ENCODE measurements at regions not wholly inside any gene's neighbourhood (a gene's known extent, or its start where the extent isn't known, plus 50 kb on each side); places are given as distances from the start of the nearest gene placed in this dataset.

DNA sequence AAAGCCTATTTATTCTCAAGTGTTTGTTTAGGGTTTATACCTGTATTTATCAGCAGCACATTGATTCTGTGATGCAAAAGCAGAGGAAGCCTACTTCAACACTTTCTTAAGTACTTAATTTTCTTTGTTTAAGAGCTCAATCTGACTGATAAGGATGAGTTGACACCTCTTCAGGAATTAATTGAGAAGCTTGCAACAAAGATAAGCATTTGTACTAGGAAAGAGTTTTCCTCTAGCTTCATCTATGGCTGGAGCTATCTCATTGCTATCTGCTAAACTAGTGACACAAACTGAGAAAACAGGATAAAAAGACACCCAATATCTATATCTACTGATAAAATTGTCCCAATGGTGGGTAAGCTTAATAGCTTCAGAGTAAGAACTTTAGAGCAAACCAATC, 170.1 kb upstream of the SLITRK6 start:
- no peak overlapping the region for H3K27ac ChIP-seq
- no peaks in the 10 kb centered on the region for H3K36me3 ChIP-seq
- H3K27me3 ChIP-seq: no peaks in the 10 kb centered on the region
- DNase-seq: no peak
- no peak for ATAC-seq
- H3K9me3 ChIP-seq: no peaks in the 10 kb centered on the region
- TF ChIP-seq, protein P1, sequence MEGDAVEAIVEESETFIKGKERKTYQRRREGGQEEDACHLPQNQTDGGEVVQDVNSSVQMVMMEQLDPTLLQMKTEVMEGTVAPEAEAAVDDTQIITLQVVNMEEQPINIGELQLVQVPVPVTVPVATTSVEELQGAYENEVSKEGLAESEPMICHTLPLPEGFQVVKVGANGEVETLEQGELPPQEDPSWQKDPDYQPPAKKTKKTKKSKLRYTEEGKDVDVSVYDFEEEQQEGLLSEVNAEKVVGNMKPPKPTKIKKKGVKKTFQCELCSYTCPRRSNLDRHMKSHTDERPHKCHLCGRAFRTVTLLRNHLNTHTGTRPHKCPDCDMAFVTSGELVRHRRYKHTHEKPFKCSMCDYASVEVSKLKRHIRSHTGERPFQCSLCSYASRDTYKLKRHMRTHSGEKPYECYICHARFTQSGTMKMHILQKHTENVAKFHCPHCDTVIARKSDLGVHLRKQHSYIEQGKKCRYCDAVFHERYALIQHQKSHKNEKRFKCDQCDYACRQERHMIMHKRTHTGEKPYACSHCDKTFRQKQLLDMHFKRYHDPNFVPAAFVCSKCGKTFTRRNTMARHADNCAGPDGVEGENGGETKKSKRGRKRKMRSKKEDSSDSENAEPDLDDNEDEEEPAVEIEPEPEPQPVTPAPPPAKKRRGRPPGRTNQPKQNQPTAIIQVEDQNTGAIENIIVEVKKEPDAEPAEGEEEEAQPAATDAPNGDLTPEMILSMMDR (IDR thresholded peaks at IDR 0.05): no peak
- no peak overlapping the region for H3K4me3 ChIP-seq
- intact Hi-C loops (cut with DNase I): no loop called here
- no peaks in the 10 kb centered on the region for H3K4me1 ChIP-seq

DNA sequence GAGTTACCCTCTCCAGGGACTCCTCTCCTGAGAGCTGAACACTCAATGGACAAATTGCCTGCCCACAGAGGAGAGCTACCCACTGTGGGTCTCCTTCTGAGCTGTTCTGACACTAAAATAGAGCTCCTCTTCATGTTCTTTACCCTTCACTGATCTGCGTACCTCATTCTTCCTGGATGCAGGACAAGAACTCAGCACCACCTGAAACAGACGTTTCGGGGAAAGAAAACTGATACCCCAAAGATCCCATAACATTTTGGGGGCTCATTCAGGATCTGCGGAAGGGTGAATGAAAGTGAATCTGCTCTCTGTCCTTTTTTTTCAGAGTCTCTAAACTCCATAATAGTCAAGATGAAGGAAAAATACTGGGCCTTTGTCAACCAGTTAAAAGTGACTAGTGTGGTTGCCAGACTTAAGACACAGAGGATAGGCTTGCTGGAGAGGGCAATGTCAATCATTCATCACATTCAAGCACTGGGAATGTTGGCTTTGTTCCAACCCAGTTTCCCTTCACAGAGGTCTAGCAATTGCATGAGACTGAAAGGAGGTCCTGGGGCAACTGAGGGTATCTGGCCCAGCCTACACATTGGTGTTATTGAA, 136.7 kb upstream of the SLITRK6 start:
- no peak overlapping the region for H3K27ac ChIP-seq
- H3K4me3 ChIP-seq: no peak overlapping the region
- H3K36me3 ChIP-seq: no peaks in the 10 kb centered on the region
- no peaks in the 10 kb centered on the region for H3K27me3 ChIP-seq
- DNase-seq: no peak
- no peaks in the 10 kb centered on the region for H3K4me1 ChIP-seq
- TF ChIP-seq, protein P1 (IDR thresholded peaks at IDR 0.05): no peak
- peaks cover 4% of the 10 kb centered on the region for H3K9me3 ChIP-seq
- intact Hi-C loops (cut with DNase I): no loop called here
- no peak for ATAC-seq

DNA sequence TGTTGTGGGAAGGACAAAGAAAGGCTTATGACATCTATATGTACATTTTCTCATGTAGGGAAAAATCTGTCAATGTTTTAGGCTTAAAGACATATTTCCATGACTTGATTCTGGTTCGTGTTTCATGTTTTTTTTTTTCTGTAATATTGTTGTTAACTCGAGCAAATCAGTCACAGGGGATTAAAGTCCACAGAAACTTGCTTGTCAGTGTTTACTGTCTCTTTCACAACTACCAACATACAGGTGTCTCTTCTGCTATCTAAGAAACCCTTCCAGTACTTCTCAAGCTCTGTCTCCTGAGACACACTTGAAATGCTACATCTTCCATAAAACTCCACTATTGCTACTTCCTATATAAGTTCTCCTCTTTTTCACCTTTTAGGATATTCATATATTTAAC, 130.9 kb upstream of the SLITRK6 start:
- H3K36me3 ChIP-seq: no peaks in the 10 kb centered on the region
- TF ChIP-seq, protein P1 (IDR thresholded peaks at IDR 0.05): no peak
- intact Hi-C loops (cut with DNase I): no loop called here
- ATAC-seq: no peak
- no peak overlapping the region for H3K4me3 ChIP-seq
- no peak overlapping the region for H3K27ac ChIP-seq
- H3K4me1 ChIP-seq: no peaks in the 10 kb centered on the region
- H3K27me3 ChIP-seq: no peaks in the 10 kb centered on the region
- no peak for DNase-seq
- H3K9me3 ChIP-seq: no peaks in the 10 kb centered on the region

DNA sequence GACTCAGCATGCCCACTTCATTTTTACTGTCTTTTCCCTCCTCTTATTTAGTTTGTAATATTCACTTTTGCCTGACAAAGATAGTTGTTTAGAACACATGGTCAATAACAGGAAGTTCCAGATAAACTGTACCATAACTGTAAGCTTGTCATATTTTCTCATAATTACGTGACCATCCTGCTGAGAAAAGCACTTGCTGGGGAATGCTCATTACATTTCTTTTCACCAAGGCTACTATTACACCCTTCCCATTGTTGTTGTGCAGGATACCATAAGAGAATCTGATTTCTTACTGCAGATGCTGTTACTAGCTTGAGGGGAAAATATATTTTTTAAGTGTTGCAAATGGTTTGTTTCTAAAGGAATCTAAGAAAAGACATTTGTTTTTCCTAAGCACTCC, 111.7 kb upstream of the SLITRK6 start:
- Histone ChIP-seq H3K9me3 (peaks cover 4% of the 10 kb centered on the region), H3K27me3 (no peaks in the 10 kb centered on the region), H3K36me3 (no peaks in the 10 kb centered on the region), H3K4me1 (no peaks in the 10 kb centered on the region), H3K4me3 (no peak overlapping the region), H3K27ac (no peak overlapping the region)
- ATAC-seq: no peak
- no peak for DNase-seq
- intact Hi-C loops (cut with DNase I): no loop called here
- TF ChIP-seq, protein P1 (IDR thresholded peaks at IDR 0.05): no peak

DNA sequence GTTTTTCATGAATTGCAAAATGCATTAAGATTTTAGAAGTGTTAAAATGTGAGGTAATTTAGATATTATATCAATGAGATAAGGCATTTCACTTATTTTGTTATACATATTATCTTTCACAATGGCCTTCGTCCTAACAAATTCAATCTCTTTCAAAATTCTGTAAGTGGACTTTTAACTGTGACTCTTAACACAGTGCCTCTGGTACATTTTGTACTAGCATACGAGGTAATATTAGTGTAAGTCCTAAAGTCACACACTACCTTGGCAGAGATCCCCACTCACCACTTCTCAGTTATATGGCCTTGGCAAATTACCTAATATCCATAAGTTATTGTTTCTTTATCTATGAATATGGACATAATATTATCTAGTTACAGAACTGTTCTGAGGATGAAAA, 101.3 kb upstream of the SLITRK6 start:
- no peak overlapping the region for H3K4me3 ChIP-seq
- no peak for DNase-seq
- no peaks in the 10 kb centered on the region for H3K27me3 ChIP-seq
- TF ChIP-seq, protein P1 (IDR thresholded peaks at IDR 0.05): no peak
- no peaks in the 10 kb centered on the region for H3K4me1 ChIP-seq
- H3K27ac ChIP-seq: no peak overlapping the region
- H3K9me3 ChIP-seq: no peaks in the 10 kb centered on the region
- no peaks in the 10 kb centered on the region for H3K36me3 ChIP-seq
- intact Hi-C loops (cut with DNase I): no loop called here
- no peak for ATAC-seq
